GM12878 (cell line): ENCODE measurements at regions not wholly inside any gene's neighbourhood (a gene's known extent, or its start where the extent isn't known, plus 50 kb on each side); places are given as distances from the start of the nearest gene placed in this dataset.

Source experiments
- ATAC-seq: fragments of 200-7000 bp; cut with Tn5 transposase; 3 replicates; pipeline ENCODE4 v1.9.1; 2020; ENCODE audit warnings: mild to moderate bottlenecking, moderate library complexity
- BruUV-seq: library from RNA; stranded (reverse); fragments of 400-500 nt; replicated peaks from 2 replicates; lab custom pipeline; 2021; lab: Mats Ljungman, UMichigan
- CTCF ChIA-PET: fragments of 300-600 bp; sonication (Branson Sonifier 250); formaldehyde crosslinking; extraction: SDS; loops from one replicate; lab custom pipeline; 2021; ENCODE audit warnings: inconsistent platforms; lab: Yijun Ruan, JAX
- POLR2A ChIA-PET: fragments of 350-600 bp; formaldehyde crosslinking; extraction: SDS; loops from one replicate; lab custom pipeline; 2021; ENCODE audit warnings: inconsistent platforms; lab: Charles Lee
- RAD21 ChIA-PET: fragments of 300-600 bp; sonication (Branson Sonifier 250); formaldehyde crosslinking; loops from one replicate; lab custom pipeline; 2023; ENCODE audit warnings: antibody characterized with exemption; ENCODE audit not compliant: unreplicated experiment; lab: Charles Lee
- SMC1A ChIA-PET: fragments of 300-600 bp; sonication (Branson Sonifier 250); formaldehyde crosslinking; loops from one replicate; lab custom pipeline; 2023; ENCODE audit not compliant: unreplicated experiment, uncharacterized antibody; lab: Charles Lee
- DNase-seq: peaks from one replicate; pipeline ENCODE4 v3.0.0-alpha.2; 2011; ENCODE audit warnings: low read depth, low spot score
- FAIRE-seq: peaks from 3 replicates; lab custom pipeline; 2011; peaks lifted over from hg19 to GRCh38; lab: Jason Lieb, UNC
- H2AFZ ChIP-seq: 2 replicates; pipeline ENCODE4 v1.6.0; 2011; ENCODE audit warnings: low read depth, low read length, control low read depth; ENCODE audit not compliant: control insufficient read depth
- H3K27ac ChIP-seq: 2 replicates; pipeline ENCODE4 v1.5.1; 2011; ENCODE audit warnings: control low read depth; ENCODE audit not compliant: control insufficient read depth, insufficient read depth
- H3K27me3 ChIP-seq, 2 experiments: replicated peaks in 1 of 2; 2 replicates each; pipeline versions ENCODE4 v1.6.0 to v1.6.1; 2011; ENCODE audit warnings: low read length in 1 of 2; ENCODE audit not compliant: control insufficient read depth in 2 of 2, insufficient read depth in 2 of 2
- H3K36me3 ChIP-seq, 2 experiments: 2 replicates each; pipeline ENCODE4 v1.5.1; 2011; ENCODE audit warnings: low read length in 1 of 2; ENCODE audit not compliant: control insufficient read depth in 2 of 2, insufficient read depth in 2 of 2
- H3K4me1 ChIP-seq: 2 replicates; pipeline ENCODE4 v1.6.1; 2011; ENCODE audit warnings: mild to moderate bottlenecking, low read length, moderate library complexity, mixed read lengths; ENCODE audit not compliant: control insufficient read depth, insufficient read depth
- H3K4me2 ChIP-seq: 2 replicates; pipeline ENCODE4 v1.6.0; 2011; ENCODE audit warnings: control low read depth; ENCODE audit not compliant: control insufficient read depth, insufficient read depth
- H3K4me3 ChIP-seq: fragments of 200-600 bp; sonication (generic); 2 replicates; pipeline ENCODE4 v1.5.1; 2016
- H3K79me2 ChIP-seq: 2 replicates; pipeline ENCODE4 v1.6.0; 2011; ENCODE audit warnings: low read length; ENCODE audit not compliant: control insufficient read depth, insufficient read depth
- H3K9ac ChIP-seq: 2 replicates; pipeline ENCODE4 v1.8.0; 2011; ENCODE audit warnings: low read length, control low read depth, mixed read lengths; ENCODE audit not compliant: control insufficient read depth, insufficient read depth
- H3K9me3 ChIP-seq: replicated peaks from 3 replicates; pipeline ENCODE4 v1.5.1; 2011; ENCODE audit warnings: mild to moderate bottlenecking, low read length; ENCODE audit not compliant: control insufficient read depth, insufficient read depth
- H4K20me1 ChIP-seq: 2 replicates; pipeline ENCODE4 v1.6.0; 2011; ENCODE audit not compliant: control insufficient read depth, insufficient read depth
- BCL11A ChIP-seq: IDR thresholded peaks from 2 replicates; pipeline ENCODE4 v1.6.1; 2011; ENCODE audit warnings: low read depth, low read length
- BRCA1 ChIP-seq: IDR thresholded peaks from 2 replicates; pipeline ENCODE4 v1.6.1; 2011; ENCODE audit warnings: low read depth, low read length, improper control_type of control experiment
- CHD2 ChIP-seq: IDR thresholded peaks from 2 replicates; pipeline ENCODE4 v1.6.1; 2011; ENCODE audit warnings: low read depth, low read length, improper control_type of control experiment, borderline replicate concordance
- CTCF ChIP-seq, 3 experiments: IDR thresholded peaks in 2 of 3; conservative IDR thresholded peaks in 1 of 3; 2 replicates each; pipeline ENCODE4 v1.5.1; 2011; ENCODE audit warnings: low read depth in 3 of 3, low read length in 3 of 3, mild to moderate bottlenecking in 3 of 3, control low read depth in 2 of 3, moderate library complexity in 2 of 3, inconsistent platforms in 1 of 3, mixed read lengths in 1 of 3; ENCODE audit not compliant: control insufficient read depth in 2 of 3, insufficient read depth in 1 of 3; ENCODE audit errors: extremely low read depth in 1 of 3
- EED ChIP-seq: sonication (generic); IDR thresholded peaks from 2 replicates; pipeline ENCODE4 v1.6.1; 2016; ENCODE audit warnings: antibody characterized with exemption, low read depth
- ETV6 ChIP-seq, 2 experiments: fragments of 450-650 bp in 1 of 2; IDR thresholded peaks in 1 of 2; conservative IDR thresholded peaks in 1 of 2; 2 replicates each; pipeline ENCODE4 v1.6.1; 2014; ENCODE audit warnings: antibody characterized with exemption in 1 of 2, borderline replicate concordance in 1 of 2, low read depth in 1 of 2, mild to moderate bottlenecking in 1 of 2, moderate library complexity in 1 of 2
- FOXK2 ChIP-seq: fragments of 450-650 bp; IDR thresholded peaks from 2 replicates; pipeline ENCODE4 v1.6.1; 2017; ENCODE audit warnings: mild to moderate bottlenecking, moderate library complexity
- IRF4 ChIP-seq: IDR thresholded peaks from 2 replicates; pipeline ENCODE4 v1.6.1; 2011; ENCODE audit warnings: low read depth, low read length
- PAX5 ChIP-seq: IDR thresholded peaks from 2 replicates; pipeline ENCODE4 v1.6.1; 2011; ENCODE audit warnings: low read depth, low read length, borderline replicate concordance
- SREBF1 ChIP-seq: IDR thresholded peaks from 2 replicates; pipeline ENCODE4 v1.6.1; 2012; ENCODE audit warnings: mild to moderate bottlenecking, low read length
- TCF12 ChIP-seq: IDR thresholded peaks from 2 replicates; pipeline ENCODE4 v1.6.1; 2011; ENCODE audit warnings: low read depth, mild to moderate bottlenecking, low read length
- WGBS: methylation state at CpG from one replicate; pipeline ENCODE4 v1.1.6; 2016; ENCODE audit warnings: low lambda C conversion rate; ENCODE audit not compliant: insufficient replicate concordance, insufficient coverage; ENCODE audit errors: missing lambda C conversion rate; 5-methylcytosine and 5-hydroxymethylcytosine counted together
- in situ Hi-C: fragments of 300-500 bp; cut with MboI; formaldehyde crosslinking; loops from 9 replicates; pipeline ENCODE4 v1.14.3; 2018; ENCODE audit warnings: mixed read lengths
- intact Hi-C: fragments of 100-400 bp; cut with micrococcal nuclease; formaldehyde crosslinking; loops from one replicate; pipeline ENCODE4 v1.14.2; 2022; ENCODE audit not compliant: unreplicated experiment
- TF ChIP-seq, protein P1 (sequence below): fragments of 450-650 bp; IDR thresholded peaks from 2 replicates; pipeline ENCODE4 v1.6.1; 2018; ENCODE audit warnings: borderline replicate concordance, mild to moderate bottlenecking; ENCODE audit not compliant: partially characterized antibody
- TF ChIP-seq, protein P2 (sequence below): fragments of 150-350 bp; IDR thresholded peaks from 2 replicates; pipeline ENCODE4 v1.6.1; 2014; ENCODE audit warnings: mild to moderate bottlenecking, low read depth, low read length

GRCh38 chr17:63335831-63336230 is 110.3 kb downstream of the CYB561 start:
- intact Hi-C loops (no loop called here), in situ Hi-C loops (no loop called here)
- no peak for TF ChIP-seq BCL11A
- no peak for TF ChIP-seq EED
- TF ChIP-seq PAX5 = no peak
- TF ChIP-seq, protein P1, sequence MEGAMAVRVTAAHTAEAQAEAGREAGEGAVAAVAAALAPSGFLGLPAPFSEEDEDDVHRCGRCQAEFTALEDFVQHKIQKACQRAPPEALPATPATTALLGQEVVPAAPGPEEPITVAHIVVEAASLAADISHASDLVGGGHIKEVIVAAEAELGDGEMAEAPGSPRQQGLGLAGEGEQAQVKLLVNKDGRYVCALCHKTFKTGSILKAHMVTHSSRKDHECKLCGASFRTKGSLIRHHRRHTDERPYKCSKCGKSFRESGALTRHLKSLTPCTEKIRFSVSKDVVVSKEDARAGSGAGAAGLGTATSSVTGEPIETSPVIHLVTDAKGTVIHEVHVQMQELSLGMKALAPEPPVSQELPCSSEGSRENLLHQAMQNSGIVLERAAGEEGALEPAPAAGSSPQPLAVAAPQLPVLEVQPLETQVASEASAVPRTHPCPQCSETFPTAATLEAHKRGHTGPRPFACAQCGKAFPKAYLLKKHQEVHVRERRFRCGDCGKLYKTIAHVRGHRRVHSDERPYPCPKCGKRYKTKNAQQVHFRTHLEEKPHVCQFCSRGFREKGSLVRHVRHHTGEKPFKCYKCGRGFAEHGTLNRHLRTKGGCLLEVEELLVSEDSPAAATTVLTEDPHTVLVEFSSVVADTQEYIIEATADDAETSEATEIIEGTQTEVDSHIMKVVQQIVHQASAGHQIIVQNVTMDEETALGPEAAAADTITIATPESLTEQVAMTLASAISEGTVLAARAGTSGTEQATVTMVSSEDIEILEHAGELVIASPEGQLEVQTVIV = no peak
- TF ChIP-seq BRCA1 = no peak
- no peak for TF ChIP-seq FOXK2
- TF ChIP-seq ETV6 (conservative IDR thresholded peaks at IDR 0.05 in 1 of 2, IDR thresholded peaks at IDR 0.05 in 1 of 2; ENCODE audit: borderline replicate concordance in 1 of 2, low read depth in 1 of 2) = no peak
- no peak for TF ChIP-seq IRF4
- no peak for TF ChIP-seq SREBF1
- TF ChIP-seq TCF12 = no peak
- no peak for TF ChIP-seq CTCF (IDR thresholded peaks at IDR 0.05 in 2 of 3, conservative IDR thresholded peaks at IDR 0.05 in 1 of 3; ENCODE audit: control insufficient read depth in 2 of 3, extremely low read depth in 1 of 3, insufficient read depth in 1 of 3, low read depth in 3 of 3, low read length in 3 of 3)
- TF ChIP-seq, protein P2, sequence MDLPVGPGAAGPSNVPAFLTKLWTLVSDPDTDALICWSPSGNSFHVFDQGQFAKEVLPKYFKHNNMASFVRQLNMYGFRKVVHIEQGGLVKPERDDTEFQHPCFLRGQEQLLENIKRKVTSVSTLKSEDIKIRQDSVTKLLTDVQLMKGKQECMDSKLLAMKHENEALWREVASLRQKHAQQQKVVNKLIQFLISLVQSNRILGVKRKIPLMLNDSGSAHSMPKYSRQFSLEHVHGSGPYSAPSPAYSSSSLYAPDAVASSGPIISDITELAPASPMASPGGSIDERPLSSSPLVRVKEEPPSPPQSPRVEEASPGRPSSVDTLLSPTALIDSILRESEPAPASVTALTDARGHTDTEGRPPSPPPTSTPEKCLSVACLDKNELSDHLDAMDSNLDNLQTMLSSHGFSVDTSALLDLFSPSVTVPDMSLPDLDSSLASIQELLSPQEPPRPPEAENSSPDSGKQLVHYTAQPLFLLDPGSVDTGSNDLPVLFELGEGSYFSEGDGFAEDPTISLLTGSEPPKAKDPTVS = no peak
- no peak for TF ChIP-seq CHD2
- no TSS peak for BruUV-seq
- CTCF ChIA-PET = interaction anchor here (1.0 kb wide), 1 partner anchor 50 kb away, joined by 3 read pairs; no protein-coding TSS in a partner anchor
- H2AFZ ChIP-seq = no peak overlapping the region
- RAD21 ChIA-PET = no interaction called here
- H3K36me3 ChIP-seq = no peaks in the 10 kb centered on the region
- H3K27ac ChIP-seq = no peak overlapping the region
- H3K4me3 ChIP-seq = no peak overlapping the region
- no peaks in the 10 kb centered on the region for H3K4me1 ChIP-seq
- H3K27me3 ChIP-seq = no peaks in the 10 kb centered on the region
- no peak for DNase-seq
- no peak for FAIRE-seq
- ATAC-seq = no peak
- 38% methylated on average over 1 of the region's 1 CpG for WGBS
- no peak overlapping the region for H3K4me2 ChIP-seq
- no peaks in the 10 kb centered on the region for H3K79me2 ChIP-seq
- H3K9me3 ChIP-seq = no peaks in the 10 kb centered on the region
- POLR2A ChIA-PET = no interaction called here
- no peaks in the 10 kb centered on the region for H4K20me1 ChIP-seq
- no peak overlapping the region for H3K9ac ChIP-seq
- SMC1A ChIA-PET = no interaction called here
